IMR-90 (cell line): ENCODE measurements at regions not wholly inside any gene's neighbourhood (a gene's known extent, or its start where the extent isn't known, plus 50 kb on each side); places are given as distances from the start of the nearest gene placed in this dataset.

Source experiments
- ATAC-seq: fragments of 200-7000 bp; cut with Tn5 transposase; 2 replicates; pipeline ENCODE4 v1.9.1; 2020; ENCODE audit warnings: low read depth, mild to moderate bottlenecking, moderate library complexity
- BruUV-seq: library from RNA; stranded (reverse); fragments of 400-500 nt; replicated peaks from 2 replicates; lab custom pipeline; 2021; lab: Mats Ljungman, UMichigan
- CTCF ChIA-PET: fragments of 300-600 bp; formaldehyde crosslinking; extraction: SDS; loops from one replicate; lab custom pipeline; 2021; ENCODE audit warnings: antibody characterized with exemption; lab: Yijun Ruan, JAX
- POLR2A ChIA-PET: fragments of 300-600 bp; sonication (Branson Sonifier 250); formaldehyde crosslinking; loops from one replicate; lab custom pipeline; 2022; ENCODE audit warnings: antibody characterized with exemption; ENCODE audit not compliant: unreplicated experiment; lab: Charles Lee
- DNase-seq: peaks from one replicate; pipeline ENCODE4 v3.0.0; 2013
- H2AFZ ChIP-seq: replicated peaks from 2 replicates; pipeline ENCODE3; 2013; ENCODE audit warnings: low read length, mild to moderate bottlenecking; ENCODE audit not compliant: poor library complexity
- H2AK5ac ChIP-seq: 2 replicates; pipeline ENCODE4 v1.6.1; 2013; ENCODE audit warnings: low read depth, low read length, inconsistent platforms
- H2AK9ac ChIP-seq: replicated peaks from 2 replicates; pipeline ENCODE3; 2013; ENCODE audit warnings: mild to moderate bottlenecking, low read depth, low read length, moderate library complexity; ENCODE audit not compliant: poor library complexity
- H2BK120ac ChIP-seq: 2 replicates; pipeline ENCODE4 v1.6.1; 2013; ENCODE audit warnings: low read depth, low read length, inconsistent platforms
- H2BK15ac ChIP-seq: 3 replicates; pipeline ENCODE4 v1.6.1; 2013; ENCODE audit warnings: low read depth, low read length, inconsistent platforms
- H2BK20ac ChIP-seq: 2 replicates; pipeline ENCODE4 v1.6.1; 2013; ENCODE audit warnings: low read depth, mild to moderate bottlenecking, inconsistent platforms, low read length, moderate library complexity
- H2BK5ac ChIP-seq: 2 replicates; pipeline ENCODE4 v1.6.1; 2013; ENCODE audit warnings: mild to moderate bottlenecking, low read depth, low read length, inconsistent platforms; ENCODE audit not compliant: poor library complexity, severe bottlenecking
- H3K14ac ChIP-seq: replicated peaks from 2 replicates; pipeline ENCODE4 v1.6.1; 2013; ENCODE audit warnings: low read depth, low read length, inconsistent platforms
- H3K18ac ChIP-seq: 2 replicates; pipeline ENCODE4 v1.6.1; 2013; ENCODE audit warnings: low read depth, low read length, control low read depth
- H3K23ac ChIP-seq: 2 replicates; pipeline ENCODE4 v1.6.1; 2013; ENCODE audit warnings: low read depth, low read length, inconsistent platforms
- H3K27ac ChIP-seq: 2 replicates; pipeline ENCODE4 v1.5.1; 2013; ENCODE audit warnings: mild to moderate bottlenecking, control low read depth, low read length; ENCODE audit not compliant: insufficient read depth
- H3K27me3 ChIP-seq: 2 replicates; pipeline ENCODE4 v1.6.1; 2013; ENCODE audit warnings: low read length; ENCODE audit not compliant: control insufficient read depth, insufficient read depth
- H3K36me3 ChIP-seq: 2 replicates; pipeline ENCODE4 v1.6.1; 2013; ENCODE audit warnings: low read length, mixed read lengths; ENCODE audit not compliant: control insufficient read depth, insufficient read depth
- H3K4ac ChIP-seq: 2 replicates; pipeline ENCODE4 v1.6.1; 2013; ENCODE audit warnings: low read depth, low read length, inconsistent platforms
- H3K4me1 ChIP-seq: 2 replicates; pipeline ENCODE4 v1.6.1; 2013; ENCODE audit warnings: low read length, mixed read lengths; ENCODE audit not compliant: control insufficient read depth, insufficient read depth
- H3K4me2 ChIP-seq: 2 replicates; pipeline ENCODE4 v1.6.1; 2013; ENCODE audit warnings: low read depth, mild to moderate bottlenecking, control low read depth, low read length, moderate library complexity
- H3K4me3 ChIP-seq: 2 replicates; pipeline ENCODE4 v1.5.1; 2013; ENCODE audit warnings: low read depth, mild to moderate bottlenecking, control low read depth, low read length, moderate library complexity; ENCODE audit not compliant: insufficient read depth
- H3K56ac ChIP-seq: 2 replicates; pipeline ENCODE4 v1.6.1; 2013; ENCODE audit warnings: low read length, inconsistent platforms; ENCODE audit not compliant: insufficient read depth; ENCODE audit errors: extremely low read depth
- H3K79me1 ChIP-seq, 2 experiments: 2 replicates each; pipeline ENCODE4 v1.6.1; 2013; ENCODE audit warnings: low read length in 2 of 2, inconsistent platforms in 1 of 2, low read depth in 1 of 2
- H3K9ac ChIP-seq: 2 replicates; pipeline ENCODE4 v1.6.1; 2013; ENCODE audit warnings: low read depth, low read length, control low read depth
- H3K9me1 ChIP-seq: 2 replicates; pipeline ENCODE4 v1.6.1; 2013; ENCODE audit warnings: low read length, inconsistent platforms; ENCODE audit not compliant: insufficient read depth
- H3K9me3 ChIP-seq: 2 replicates; pipeline ENCODE4 v1.6.1; 2013; ENCODE audit warnings: low read length; ENCODE audit not compliant: control insufficient read depth, insufficient read depth
- H4K20me1 ChIP-seq: 2 replicates; pipeline ENCODE4 v1.6.1; 2013; ENCODE audit warnings: low read length, inconsistent platforms; ENCODE audit not compliant: insufficient read depth
- H4K5ac ChIP-seq: 2 replicates; pipeline ENCODE4 v1.6.1; 2013; ENCODE audit warnings: mild to moderate bottlenecking, low read depth, low read length, control low read depth
- H4K8ac ChIP-seq, 2 experiments: 2 replicates each; pipeline ENCODE4 v1.6.1; 2013; ENCODE audit warnings: low read depth in 2 of 2, low read length in 2 of 2, control low read depth in 1 of 2, inconsistent platforms in 1 of 2
- H4K91ac ChIP-seq: 2 replicates; pipeline ENCODE4 v1.6.1; 2013; ENCODE audit warnings: low read depth, low read length, inconsistent platforms; ENCODE audit not compliant: insufficient read depth
- MXI1 ChIP-seq: IDR thresholded peaks from 2 replicates; pipeline ENCODE4 v1.6.1; 2012; ENCODE audit warnings: low read depth, mild to moderate bottlenecking, low read length, moderate library complexity, borderline replicate concordance
- dilution Hi-C: fragments of 300-500 bp; cut with HindIII; formaldehyde crosslinking; loops from one replicate; pipeline ENCODE4 v1.14.3; 2018; ENCODE audit warnings: low sequenced_read_pairs; ENCODE audit not compliant: unreplicated experiment
- in situ Hi-C: fragments of 300-500 bp; cut with MboI; formaldehyde crosslinking; loops from 3 replicates; pipeline ENCODE4 v1.14.3; 2019; ENCODE audit warnings: low sequenced_read_pairs, inconsistent platforms, mixed read lengths
- intact Hi-C: fragments of 100-400 bp; cut with micrococcal nuclease; formaldehyde crosslinking; loops from 2 replicates; pipeline ENCODE4 v1.10.0; 2022

DNA sequence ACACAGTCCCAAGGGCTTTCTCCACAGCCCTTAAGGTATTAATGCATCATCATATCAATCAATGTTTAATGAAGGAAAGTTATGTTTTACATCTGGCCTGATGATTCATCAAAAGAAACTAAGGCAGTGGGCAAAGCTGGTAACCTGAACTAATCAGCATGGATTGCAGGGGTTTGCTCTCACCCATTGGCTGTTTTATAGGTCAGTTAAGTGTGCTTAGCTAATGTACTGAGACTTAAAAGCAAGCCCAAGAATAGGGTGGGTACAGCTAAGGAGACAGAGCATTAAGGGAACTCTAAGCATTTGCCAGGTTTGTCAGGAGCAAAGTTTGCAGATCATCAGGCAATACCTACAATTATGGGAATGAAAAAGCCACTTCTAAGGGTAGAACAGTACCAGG lies 1247.6 kb downstream of the CDH8 start:
- no peak overlapping the region for H2AK9ac ChIP-seq
- no peaks in the 10 kb centered on the region for H3K9me1 ChIP-seq
- H4K91ac ChIP-seq: no peak overlapping the region
- H3K9me3 ChIP-seq: peaks cover 6% of the 10 kb centered on the region
- in situ Hi-C loops: no loop called here
- H2BK20ac ChIP-seq: no peak overlapping the region
- ChIA-PET CTCF (no interaction called here), POLR2A (no interaction called here)
- no peak overlapping the region for H2BK5ac ChIP-seq
- H3K4me1 ChIP-seq: no peaks in the 10 kb centered on the region
- no peaks in the 10 kb centered on the region for H4K20me1 ChIP-seq
- H3K4ac ChIP-seq: no peak overlapping the region
- H2BK15ac ChIP-seq: no peak overlapping the region
- no peak for ATAC-seq
- no peak overlapping the region for H3K14ac ChIP-seq
- no peak overlapping the region for H2AFZ ChIP-seq
- dilution Hi-C loops: no loop called here
- no peak overlapping the region for H3K9ac ChIP-seq
- H3K4me3 ChIP-seq: no peak overlapping the region
- no peak for DNase-seq
- H3K4me2 ChIP-seq: no peak overlapping the region
- H2BK120ac ChIP-seq: no peak overlapping the region
- no TSS peak for BruUV-seq
- intact Hi-C loops: no loop called here
- H3K56ac ChIP-seq: no peak overlapping the region
- H2AK5ac ChIP-seq: no peak overlapping the region
- TF ChIP-seq MXI1: no peak
- no peaks in the 10 kb centered on the region for H3K36me3 ChIP-seq
- H4K5ac ChIP-seq: no peak overlapping the region
- H3K79me1 ChIP-seq: no peaks in the 10 kb centered on the region
- no peak overlapping the region for H3K18ac ChIP-seq
- no peak overlapping the region for H3K23ac ChIP-seq
- no peak overlapping the region for H4K8ac ChIP-seq
- no peaks in the 10 kb centered on the region for H3K27me3 ChIP-seq
- H3K27ac ChIP-seq: no peak overlapping the region
